ENCODE measurements at regions not wholly inside any gene's neighbourhood (a gene's known extent, or its start where the extent isn't known, plus 50 kb on each side); places are given as distances from the start of the nearest gene placed in this dataset.

DNA sequence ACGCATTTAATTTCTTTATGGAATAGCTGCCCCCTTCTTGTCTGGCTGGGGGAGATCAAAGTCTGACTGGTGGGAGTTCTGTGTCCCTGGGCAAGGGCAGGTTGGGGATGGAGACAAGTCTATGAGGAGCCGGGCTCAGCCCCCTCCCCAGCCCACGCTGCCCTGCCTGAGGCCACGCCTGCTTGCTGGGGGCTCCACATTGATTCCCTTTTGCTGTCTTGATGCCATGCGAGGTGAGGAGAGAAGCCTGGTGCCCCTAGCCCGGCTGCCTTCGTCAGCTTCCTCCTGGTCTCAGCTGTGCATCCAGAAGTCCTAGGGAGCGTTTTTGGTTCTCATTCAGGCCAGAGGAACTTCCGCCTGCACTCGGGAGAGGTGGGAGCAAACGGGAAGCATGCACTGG, 247.9 kb downstream of the NDUFA10 start:
- DNase-seq (ENCODE audit: low read depth), result no peak

DNA sequence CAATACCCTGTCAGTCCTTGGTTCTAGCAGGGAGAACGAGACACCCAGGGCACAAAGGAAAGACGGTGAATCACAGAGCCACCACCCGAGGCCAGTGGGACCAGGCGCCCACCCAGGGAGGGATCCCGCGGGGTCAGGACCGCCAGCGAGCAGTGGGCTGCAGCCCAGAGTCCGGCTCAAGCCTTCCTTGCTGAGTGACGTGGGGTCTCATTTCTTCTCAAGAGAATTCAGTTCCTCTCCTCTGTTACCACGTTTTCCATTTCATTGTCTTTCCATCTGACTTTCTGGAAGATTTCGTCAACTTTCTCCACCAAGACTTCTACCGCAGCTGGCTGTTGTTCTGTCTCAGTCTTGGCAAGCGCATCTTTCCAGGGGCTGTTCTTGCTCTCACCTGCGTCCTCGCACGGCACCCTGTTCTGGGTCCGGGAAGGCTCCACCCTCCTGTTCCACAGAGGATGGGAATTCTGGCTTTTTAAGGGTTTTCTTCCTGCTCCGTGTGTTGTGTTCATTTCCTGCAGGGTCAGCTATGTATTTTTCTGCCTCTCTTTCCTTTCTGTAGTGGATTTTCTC, 248.6 kb downstream of the NDUFA10 start:
- DNase-seq (ENCODE audit: low read depth), result no peak

DNA sequence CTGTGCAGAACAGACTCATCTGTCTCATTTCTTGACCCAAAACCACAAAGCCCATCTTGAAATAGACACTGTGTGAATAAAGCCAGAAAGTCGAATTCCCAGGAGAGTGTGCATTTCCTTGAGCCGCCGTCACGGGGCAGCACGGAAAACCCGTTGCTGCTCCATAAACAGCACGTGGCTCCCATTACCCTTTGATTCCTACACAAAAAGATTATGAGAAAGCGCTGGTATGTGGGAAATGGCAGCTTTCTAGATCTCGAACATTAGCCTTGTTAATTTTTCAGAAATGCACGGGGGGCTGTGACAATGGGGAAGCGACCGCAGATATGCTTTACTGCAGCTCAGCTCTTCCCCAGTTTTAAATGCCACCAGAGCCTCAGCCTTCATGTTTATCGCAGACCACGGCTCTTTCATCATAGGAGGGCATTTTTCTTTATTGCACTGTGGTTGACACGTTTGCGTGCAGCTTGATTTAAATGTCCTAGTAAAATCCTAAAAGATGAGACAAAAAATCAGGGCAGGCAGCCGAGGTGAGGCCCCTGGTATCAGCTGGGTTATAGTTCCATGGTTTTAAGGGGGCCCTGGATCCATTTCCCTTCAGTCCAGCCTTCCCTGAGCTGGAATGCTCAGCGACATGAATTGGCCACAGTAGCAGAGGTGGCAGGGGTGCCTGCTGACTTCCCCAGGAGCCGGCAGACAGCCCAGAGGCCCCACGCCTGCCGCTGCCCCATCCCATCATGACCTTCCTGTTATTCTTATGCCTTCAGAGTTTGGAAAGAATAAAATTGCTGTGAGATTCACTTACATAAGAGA, 249.3 kb downstream of the NDUFA10 start:
- DNase-seq (ENCODE audit: low read depth), result no peak

DNA sequence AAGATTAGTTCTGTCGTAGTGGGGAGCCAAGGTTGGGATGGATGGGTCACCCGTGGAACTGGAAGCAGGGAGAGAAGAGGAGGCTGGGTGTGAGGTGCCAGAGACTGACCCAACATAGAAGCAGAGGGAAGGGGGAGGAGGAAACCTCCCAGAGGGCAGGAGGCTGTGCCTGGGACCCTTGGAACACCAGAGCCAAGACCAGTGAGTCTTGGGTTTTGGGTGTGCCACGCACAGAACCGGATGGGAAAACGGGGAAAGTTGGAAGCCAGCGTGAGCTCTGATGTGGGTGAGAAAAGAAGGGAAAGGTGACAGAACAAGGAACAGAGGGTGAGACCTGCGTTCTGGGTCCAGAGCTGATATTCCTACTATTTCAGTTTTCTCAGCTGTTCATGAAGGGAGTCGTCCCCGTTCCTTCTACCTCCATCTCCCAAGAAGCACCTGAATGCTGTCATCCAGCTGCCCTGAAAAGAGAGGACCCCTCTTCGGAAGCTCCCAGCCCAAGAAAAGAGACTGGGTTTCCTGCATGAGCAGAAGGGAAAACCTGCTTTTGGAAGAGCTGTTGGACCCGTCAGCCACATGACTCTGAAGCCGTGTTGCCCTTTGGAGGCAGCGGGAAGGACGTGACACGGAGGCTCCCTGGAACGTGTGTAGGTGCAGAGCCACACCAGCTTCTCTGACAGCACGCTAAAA, 250.1 kb downstream of the NDUFA10 start:
- no peak for DNase-seq (ENCODE audit: low read depth)

DNA sequence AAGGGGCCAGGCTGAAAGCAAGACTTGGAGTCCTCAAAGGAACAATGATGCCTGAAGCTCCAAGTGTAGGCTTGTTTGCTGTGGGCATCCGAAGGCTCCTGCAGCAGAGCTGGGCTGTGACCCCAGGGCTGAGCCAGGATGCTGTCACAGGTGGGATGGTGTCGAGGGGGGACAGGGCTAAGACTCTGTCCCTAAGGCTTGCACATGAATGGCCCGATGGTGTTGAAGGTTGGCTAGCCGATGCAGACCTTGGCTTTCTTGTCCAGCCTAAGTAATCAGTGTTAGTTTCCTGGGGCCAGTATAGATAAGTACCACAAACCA, 251.0 kb downstream of the NDUFA10 start:
- DNase-seq (ENCODE audit: low read depth), result no peak

DNA sequence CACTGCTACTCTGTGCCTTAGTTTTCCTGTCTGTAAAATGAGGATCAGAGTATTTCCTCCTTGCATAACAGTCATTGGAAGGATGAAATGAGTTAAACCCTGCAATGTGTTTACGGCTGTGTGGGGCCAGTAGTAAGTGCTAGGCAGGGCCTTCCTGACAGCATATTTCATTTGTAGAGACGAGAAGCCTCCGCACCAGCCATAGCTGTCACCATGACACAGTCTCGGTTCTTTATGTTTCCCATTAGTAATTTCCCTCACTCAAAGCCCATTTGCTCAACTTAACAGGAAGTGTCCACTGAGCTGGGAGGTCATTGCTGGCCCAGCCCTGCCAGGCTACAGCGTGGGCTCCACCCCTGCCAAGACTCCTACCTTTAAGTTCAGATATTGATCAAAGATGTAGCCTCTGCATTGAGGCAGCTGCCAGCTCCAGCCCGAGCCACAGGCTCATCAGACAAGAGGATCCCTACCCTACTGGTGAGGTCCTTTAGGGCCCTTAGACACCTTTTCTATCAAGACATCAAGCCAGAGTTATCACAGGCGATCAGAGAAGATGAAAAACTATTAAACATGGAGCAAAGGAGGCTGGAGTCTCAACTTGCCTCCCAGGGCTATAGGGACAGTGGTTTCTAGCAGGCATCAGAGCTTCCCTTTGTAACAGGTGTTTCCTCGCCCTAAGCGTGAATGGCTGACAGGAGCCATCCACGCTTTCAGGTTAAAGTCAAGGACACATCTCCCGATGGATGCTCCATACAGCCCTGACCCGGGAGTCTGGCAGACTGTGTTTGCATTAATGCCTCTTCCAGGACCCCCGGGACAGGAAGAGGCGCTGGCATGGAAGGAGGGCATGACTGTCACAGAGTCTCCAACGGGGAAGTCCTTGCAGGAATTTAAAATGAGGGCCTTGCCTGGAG, 251.7 kb downstream of the NDUFA10 start:
- DNase-seq (ENCODE audit: low read depth), result no peak

DNA sequence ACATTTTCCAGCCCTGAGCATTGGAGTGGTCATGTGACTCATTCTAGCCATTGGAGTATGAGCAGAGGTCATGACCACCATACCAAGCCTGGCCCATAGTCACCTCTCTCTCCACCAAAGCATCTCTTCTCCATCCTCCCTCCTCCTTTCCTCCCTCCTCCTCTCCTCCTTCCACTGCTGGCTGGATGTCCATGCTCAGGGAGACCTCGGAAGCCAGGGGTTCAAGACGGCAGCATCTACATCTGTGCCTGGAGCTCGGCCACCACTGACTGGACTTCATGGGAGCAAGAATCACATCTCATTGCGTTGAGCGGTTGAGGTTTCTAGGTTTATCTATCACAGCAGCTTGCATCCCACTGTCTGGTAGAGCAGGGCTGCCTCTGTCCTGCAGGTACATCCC, 252.4 kb downstream of the NDUFA10 start:
- DNase-seq (ENCODE audit: low read depth), result no peak

DNA sequence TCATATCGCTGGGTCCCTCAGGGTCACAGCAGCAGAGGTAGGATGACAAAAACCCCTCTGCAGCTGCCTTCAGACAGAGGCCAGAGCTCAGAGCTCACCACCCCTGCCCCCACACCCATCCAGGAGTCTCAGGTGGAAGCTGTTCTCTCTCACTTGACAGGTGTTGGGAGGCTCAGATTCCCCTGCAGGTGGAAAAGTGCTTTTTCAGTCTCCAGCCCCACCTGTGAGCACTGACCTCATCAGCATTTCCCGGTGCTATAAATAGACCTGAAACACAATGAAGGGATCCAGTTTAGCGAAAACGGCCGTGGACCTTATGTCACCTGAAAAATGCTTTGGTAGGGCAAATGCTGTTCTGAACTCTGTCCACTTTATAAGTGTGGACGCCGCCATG, 254.9 kb downstream of the NDUFA10 start:
- no peak for DNase-seq (ENCODE audit: low read depth)

DNA sequence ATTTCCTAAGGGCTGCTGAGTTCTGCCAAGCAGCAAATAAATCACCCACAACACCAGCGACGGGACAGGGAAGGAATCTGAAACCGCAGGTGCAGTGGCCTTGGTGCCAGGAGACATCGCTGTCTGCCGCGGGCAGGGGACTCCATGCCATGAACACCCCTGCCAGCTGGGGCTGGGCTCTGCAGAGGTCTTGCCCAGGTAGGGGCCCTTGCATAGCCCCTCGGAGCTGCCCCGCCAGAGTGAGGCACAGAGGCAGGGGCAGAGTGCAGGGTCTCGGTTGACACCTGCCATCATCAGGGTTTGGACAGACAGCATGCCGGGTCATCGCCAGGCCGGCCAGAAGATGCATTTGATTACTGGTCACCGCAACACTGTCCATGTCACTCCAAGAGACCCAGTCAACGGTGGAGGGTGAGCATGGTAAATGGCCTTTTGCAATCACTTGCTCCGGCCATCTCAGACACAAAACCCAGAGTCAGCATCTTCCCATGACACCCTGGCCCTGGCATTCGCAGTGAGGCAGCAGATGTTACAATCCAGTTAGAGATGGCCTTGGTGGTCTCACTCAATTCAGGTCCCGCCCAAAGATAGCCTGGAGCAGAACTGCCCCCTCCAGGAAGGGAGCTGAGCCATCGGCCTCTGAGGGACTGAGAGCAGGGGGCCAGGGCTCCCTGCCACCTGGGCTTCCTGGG, 255.4 kb downstream of the NDUFA10 start:
- no peak for DNase-seq (ENCODE audit: low read depth)

DNA sequence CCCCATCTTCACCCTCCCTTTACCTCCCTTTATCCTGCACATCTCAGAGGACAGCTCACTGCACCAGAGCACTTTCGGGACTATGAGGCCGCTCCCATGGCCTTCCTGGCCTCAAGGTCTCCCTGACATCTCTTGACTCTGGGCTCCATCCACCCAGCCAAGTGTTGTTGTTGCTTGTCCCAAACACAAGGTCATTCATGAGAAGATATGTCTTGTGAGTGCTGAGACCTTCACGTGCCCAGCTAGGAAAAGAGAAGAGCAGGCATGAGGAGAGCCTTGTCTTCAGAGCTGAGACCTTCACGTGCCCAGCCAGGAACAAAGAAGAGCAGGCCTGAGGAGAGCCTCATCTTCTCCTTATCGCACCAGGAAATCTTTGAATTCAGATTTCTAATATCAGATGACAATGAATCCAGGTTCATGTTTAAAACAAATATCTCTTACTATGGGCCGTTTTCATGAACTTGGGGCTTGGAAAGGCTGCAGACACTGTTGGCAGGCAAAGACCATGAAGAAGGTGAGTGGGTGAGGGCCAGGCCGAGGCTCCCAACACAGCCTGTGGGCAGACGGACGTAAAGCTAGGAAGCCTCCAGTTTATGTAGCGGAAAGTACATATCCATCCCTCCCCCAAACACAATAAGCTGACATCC, 256.1 kb downstream of the NDUFA10 start:
- DNase-seq (ENCODE audit: low read depth), result no peak

DNA sequence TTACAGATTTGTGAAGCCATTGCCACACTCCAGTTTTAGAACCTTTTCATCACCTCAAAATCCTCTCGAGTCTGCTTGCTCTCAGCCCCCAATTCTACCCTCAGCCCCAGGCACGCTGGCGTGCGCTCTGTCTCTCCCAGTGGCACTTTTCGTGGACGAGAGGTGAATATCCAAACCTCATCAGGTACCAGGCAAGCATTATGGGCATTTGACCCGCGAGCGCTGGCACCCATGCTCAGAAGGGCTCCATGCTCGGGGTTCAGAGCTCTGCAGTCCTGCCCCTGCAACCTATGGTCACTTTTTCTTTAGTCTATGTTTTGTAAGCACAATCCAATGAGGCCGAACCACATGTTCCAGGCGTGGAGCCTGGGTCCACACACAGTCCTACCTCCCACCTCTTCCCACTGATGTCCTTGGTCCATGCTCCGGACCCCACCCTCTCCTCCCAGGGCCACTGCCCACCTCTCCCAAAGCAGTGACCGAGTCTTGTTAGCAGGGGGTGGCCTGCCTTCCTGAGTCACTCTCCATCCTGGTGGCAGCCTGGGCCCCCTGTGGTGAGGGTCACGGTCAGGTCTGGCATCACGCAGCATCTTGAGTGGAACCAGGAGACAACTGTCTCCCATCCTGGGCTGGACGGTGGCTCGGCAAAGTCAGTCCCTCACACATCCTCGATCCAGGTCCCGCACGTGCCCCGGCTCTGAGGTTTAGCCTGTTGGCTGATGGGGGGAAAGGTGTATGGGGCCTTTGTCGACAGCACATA, 256.9 kb downstream of the NDUFA10 start:
- no peak for DNase-seq (ENCODE audit: low read depth)

DNA sequence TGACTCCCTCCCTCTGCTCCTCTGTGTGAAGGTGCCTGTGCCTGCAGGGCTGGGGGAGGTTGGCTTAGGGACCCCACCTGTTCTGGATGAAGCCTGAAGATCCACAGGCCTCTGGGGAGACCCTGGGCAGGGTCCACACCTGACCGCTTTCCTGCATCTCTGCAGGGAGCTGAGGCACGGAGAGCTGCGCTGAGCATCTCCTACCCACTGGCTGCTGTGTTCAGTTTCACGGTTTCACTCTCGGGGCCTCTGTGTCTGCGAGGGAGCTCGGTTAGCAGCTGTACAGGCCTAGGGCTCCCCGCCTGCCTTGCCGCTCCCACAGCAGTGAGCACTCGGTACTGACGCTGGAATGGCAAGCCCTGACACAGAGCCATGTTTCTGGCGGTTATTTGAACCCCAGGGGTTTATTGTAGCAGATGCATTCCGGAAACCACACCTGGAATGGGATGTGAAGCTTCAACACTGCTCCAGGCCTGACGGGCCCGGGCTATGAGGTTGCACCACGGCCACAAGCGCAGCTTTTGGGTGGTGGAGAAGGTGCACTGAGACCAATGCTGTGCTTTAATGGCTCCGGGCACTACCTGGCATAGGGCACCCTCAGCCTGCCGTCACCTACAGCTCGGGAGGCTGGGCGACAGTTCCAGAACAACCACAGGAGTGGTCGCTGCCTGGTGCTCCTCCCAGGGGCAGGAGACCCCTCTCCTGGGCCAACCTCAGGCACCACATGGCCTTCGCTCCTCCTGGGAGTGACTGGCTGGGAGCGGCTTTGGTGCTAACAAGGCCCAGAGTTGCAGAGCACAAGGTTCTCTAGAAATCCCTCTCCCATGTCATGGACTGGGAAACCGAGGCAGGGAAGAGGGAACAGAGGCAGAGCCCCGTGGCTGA, 257.9 kb downstream of the NDUFA10 start:
- no peak for DNase-seq (ENCODE audit: low read depth)

DNA sequence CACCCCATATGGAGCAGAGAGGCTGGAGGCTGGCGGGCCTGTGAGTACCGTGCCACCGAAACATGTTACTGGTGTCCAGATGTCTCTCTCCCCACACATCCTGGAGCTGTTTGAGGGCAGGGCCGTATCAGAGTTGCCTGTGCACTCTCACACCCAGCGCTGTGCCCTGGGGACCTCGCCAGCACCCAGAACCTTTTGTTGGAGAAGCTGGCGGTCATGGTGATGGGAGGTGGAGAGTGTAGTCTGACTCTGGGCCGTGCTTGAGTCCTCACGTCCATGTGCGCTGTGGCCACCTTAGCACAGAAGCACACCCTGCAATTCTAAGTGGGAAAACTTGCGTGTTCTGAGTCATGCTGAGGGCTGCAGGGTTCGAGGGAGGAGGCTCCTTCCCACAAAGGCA, 259.2 kb downstream of the NDUFA10 start:
- no peak for DNase-seq (ENCODE audit: low read depth)

DNA sequence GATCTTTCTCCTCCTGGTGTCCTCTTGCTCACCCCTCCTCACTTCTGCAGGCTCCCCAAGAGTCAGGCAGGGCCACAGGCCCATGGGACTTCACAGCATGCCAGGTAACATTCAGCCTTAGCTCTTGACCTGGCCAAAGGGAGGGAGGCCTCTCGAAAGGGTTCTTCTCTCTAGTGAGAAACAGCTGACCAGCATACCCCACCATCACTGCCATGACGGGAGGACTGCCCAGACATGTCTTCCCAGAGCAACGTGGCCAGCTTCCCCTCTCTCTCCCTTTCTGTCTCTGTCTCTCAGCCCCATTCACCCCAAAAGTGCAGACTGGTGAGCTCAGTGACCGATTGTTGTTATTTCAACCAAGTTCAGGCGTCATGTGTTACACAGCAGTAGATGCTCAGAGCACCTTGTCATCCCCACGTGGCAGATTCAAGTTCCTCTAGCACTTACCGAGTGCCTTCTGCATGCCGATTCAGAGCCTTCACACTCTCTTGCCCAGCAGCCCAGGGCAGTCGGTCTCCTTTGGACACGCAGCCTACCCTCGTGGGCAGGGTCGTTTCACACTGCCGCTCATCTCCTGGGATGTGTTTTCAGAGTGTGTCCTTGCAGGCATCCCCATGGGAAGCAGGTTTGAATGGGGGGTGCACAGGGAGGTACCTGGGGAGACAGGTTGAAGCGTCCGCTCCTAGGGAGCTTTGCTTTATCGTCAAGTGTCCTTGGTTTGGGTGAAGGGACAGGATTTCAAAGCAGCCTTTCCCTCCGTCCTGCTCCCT, 259.9 kb downstream of the NDUFA10 start:
- DNase-seq (ENCODE audit: low read depth), result no peak

DNA sequence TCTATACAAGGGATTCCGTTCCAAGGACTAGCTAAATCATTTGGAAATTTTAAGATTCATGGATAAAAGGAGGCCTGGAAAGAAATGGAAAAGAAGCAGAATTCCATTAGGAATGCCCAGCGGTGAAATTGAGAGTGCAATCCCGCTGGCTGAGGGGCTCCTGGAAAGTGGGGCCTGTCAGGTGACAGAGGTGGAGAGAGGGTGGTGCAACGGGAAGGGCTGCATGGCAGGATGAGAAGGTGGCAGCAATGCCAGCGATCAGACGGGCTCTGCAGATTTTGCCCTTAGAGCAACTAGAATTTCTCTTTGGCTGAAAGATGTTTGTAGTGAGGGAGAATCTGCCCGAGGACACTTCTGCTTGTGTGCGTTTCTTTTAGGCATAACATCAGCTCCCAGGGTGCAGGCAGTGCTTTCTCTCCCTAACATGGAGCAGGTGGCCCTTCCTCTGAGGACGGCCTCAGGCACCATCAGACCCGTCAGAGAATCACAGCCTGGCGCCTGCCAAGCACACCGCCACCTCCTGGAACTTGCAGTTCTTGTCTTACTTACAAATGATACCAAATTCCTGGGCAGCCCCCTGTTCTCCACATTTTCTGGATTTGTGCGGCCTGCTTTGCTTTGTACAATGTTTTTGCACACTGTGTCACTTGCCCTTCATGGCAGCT, 261.6 kb downstream of the NDUFA10 start:
- no peak for DNase-seq (ENCODE audit: low read depth)

DNA sequence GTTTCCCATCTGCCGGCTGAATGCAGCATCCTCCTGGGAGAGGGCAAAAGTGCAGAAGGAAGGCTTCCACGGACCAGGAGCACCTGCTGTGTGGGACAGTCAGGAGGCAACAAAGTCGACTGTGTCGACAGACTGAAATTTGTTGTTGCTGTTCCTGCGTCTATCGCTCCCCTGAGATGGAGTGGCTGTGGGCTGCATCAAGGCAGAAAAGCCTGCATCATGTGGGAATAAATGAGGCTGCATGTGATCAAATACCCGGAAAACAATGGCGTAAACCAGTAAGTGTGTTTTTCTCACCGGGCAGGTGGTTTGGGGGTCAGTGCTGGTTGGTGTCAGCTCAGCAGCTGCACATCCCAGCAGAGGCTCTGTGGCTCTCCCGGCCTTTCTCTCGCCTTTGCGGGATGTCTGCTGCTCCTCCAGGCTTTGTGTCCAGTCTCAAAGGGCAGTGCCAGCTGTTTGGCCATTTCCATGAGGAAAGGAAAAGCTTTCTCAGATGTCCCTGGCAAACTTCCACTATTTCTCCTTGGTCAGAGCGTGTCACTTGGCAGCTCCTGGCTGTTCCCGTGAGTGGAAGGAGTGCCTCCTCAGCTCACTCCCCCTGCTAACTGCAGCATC, 262.4 kb downstream of the NDUFA10 start:
- no peak for DNase-seq (ENCODE audit: low read depth)

DNA sequence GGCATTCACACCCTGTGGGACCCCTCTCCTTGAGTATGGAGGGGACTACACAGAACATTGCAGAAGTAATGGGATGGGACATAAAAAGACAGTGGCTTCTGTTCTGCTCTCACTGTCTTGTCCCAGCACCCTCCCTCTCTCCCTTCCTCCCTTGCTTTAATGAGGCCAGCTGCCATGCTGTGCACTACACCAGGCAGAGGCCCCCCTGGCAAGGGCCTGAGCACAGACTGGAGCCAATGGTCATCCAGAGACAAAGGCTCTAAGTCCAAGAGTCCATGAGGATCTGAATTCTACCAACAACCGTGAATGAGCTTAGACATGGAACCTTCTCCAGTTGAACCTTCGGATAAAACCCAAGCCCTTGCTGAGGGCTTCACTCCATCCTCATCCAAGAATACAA, 263.0 kb downstream of the NDUFA10 start:
- no peak for DNase-seq (ENCODE audit: low read depth)

DNA sequence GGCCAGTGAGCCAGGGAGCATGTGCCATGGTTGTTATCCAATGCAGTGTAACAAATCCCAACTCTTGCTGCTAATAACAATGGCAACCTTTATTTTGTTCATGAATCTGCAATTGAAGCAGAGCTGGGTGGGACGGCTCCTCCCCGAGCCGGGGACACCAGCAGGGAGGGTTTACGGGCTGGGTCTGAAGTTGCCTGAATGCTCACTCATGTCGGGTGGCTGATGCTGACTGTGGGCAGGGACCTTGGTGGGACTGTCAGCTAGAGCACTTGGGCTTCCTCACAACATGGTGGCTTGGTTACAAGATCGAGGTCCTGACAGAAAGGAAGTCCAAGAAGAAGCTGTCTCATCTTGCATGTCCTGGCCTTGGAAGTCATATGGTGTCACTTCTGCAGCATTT, 264.5 kb downstream of the NDUFA10 start:
- DNase-seq (ENCODE audit: low read depth), result no peak

Measured in activated T-helper 9 cell treated with anti-CD3 and anti-CD28 coated beads, Interleukin-2, amount 50 U/mL, for 16 hours (primary cell).